H1 (cell line): ENCODE measurements at regions not wholly inside any gene's neighbourhood (a gene's known extent, or its start where the extent isn't known, plus 50 kb on each side); places are given as distances from the start of the nearest gene placed in this dataset.

ENCODE experiments used
- ATF2 ChIP-seq: IDR thresholded peaks from 2 replicates; pipeline ENCODE4 v1.6.1; 2012; ENCODE audit warnings: low read length, inconsistent platforms
- CTCF ChIP-seq, 3 experiments: IDR thresholded peaks; 1 replicate in 2 of 3; 2 replicates in 1 of 3; pipeline versions ENCODE4 v1.5.1 to v1.6.1; 2011; ENCODE audit warnings: low read length in 3 of 3, mild to moderate bottlenecking in 3 of 3, inconsistent platforms in 2 of 3, low read depth in 1 of 3, moderate library complexity in 1 of 3; ENCODE audit not compliant: insufficient read depth in 1 of 3; ENCODE audit errors: control extremely low read depth in 1 of 3
- JUND ChIP-seq: IDR thresholded peaks from 2 replicates; pipeline ENCODE4 v1.6.1; 2011; ENCODE audit warnings: mild to moderate bottlenecking, improper control_type of control experiment, low read length
- RBBP5 ChIP-seq: IDR thresholded peaks from 2 replicates; pipeline ENCODE4 v1.7.1; 2012; ENCODE audit warnings: low read depth, mild to moderate bottlenecking, inconsistent platforms, low read length, moderate library complexity, borderline replicate concordance

DNA sequence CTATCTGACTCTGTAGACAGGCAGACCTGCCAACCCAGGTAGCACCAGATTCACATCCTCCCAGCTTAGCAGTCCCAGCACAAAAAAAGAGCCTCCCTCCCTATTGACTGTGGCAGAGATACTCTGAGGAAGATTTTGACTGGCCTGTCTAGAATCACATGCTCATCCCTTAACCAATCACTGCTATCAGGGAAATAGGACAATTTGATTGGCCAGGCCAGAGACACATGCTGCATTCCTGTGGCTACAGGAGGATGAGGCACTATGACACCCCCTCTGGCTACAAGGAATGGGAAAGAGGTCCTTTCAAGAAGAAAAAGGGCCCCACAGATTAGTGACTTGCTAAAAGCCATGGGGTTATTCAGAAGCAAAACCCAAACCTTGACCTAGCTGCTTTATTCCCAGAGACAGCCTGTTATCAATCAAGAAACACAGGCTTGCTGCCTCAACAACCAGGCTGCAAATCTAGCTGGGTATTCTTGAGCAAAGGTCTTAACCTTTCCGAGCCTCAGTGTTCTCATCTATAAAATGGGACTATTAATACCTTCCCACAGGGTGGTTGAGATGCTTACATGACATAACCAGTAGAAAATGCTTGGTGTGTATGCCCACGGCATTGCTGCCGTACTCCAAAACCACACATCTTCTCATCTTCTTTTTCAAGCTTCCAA, 147.6 kb downstream of the BCOR start:
- no peak for TF ChIP-seq ATF2
- no peak for TF ChIP-seq JUND
- no peak for TF ChIP-seq CTCF (IDR thresholded peaks at IDR 0.05; ENCODE audit: control extremely low read depth in 1 of 3, insufficient read depth in 1 of 3, low read depth in 1 of 3, low read length in 3 of 3)
- TF ChIP-seq RBBP5 = no peak
